Neural crest cell (in vitro differentiated cells): ENCODE measurements at regions not wholly inside any gene's neighbourhood (a gene's known extent, or its start where the extent isn't known, plus 50 kb on each side); places are given as distances from the start of the nearest gene placed in this dataset.
A peak's percentile ranks its signal among the peaks of the same experiment; 100 is the strongest.

Experiments
- DNase-seq: peaks from one replicate; pipeline ENCODE4 v3.0.0; 2021; ENCODE audit warnings: low read depth, mixed read lengths, low spot score
- H3K27ac Mint-ChIP-seq: one replicate; pipeline ENCODE4 v1.8.0; 2021; ENCODE audit warnings: mild to moderate bottlenecking, mixed read lengths; ENCODE audit not compliant: unreplicated experiment
- H3K27me3 Mint-ChIP-seq: 2 replicates; pipeline ENCODE4 v1.8.0; 2021; ENCODE audit warnings: low read depth, mild to moderate bottlenecking, mixed read lengths
- H3K36me3 Mint-ChIP-seq: 2 replicates; pipeline ENCODE4 v1.8.0; 2021; ENCODE audit warnings: low read depth, mild to moderate bottlenecking, mixed read lengths
- H3K4me1 Mint-ChIP-seq: 2 replicates; pipeline ENCODE4 v1.8.0; 2021; ENCODE audit warnings: mixed read lengths
- H3K4me3 Mint-ChIP-seq: one replicate; pipeline ENCODE4 v1.8.0; 2021; ENCODE audit warnings: mild to moderate bottlenecking, mixed read lengths
- H3K9me3 Mint-ChIP-seq: 2 replicates; pipeline ENCODE4 v1.8.0; 2021; ENCODE audit warnings: mixed read lengths
- CTCF ChIP-seq: fragments of 200-600 bp; sonication (generic); conservative IDR thresholded peaks from 2 replicates; pipeline ENCODE4 v1.5.0; 2021; ENCODE audit warnings: antibody characterized with exemption, mild to moderate bottlenecking

- peaks cover 39% of the 10 kb centered on the region for H3K4me1 Mint-ChIP-seq
- no peak for DNase-seq
- no peaks in the 10 kb centered on the region for H3K27me3 Mint-ChIP-seq
- no peak for TF ChIP-seq CTCF
- no peaks in the 10 kb centered on the region for H3K9me3 Mint-ChIP-seq
- no peaks in the 10 kb centered on the region for H3K36me3 Mint-ChIP-seq
- H3K4me3 Mint-ChIP-seq = no peak overlapping the region
- H3K27ac Mint-ChIP-seq = peak overlapping the region; percentile 51
Measured at GRCh38 chr16:73384506-73385089, 336.7 kb upstream of the ZFHX3 start.

DNA sequence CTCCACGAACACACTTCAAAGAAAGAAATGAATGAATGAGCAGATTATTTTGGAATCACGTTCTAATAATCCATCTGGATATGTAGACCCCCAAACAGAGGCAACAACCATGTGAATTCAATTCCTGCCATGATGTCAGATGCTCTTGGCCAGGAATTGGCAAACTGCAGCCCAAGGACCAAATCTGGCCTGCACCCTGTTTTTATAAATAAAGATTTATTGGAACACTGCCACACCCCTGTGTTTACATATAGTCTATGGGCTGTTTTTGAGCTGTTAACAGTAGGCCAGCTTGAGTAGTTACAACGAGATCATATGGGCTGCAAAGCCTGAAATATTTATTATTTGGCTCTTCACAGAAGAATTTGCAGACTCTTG lies 336.0 kb upstream of the ZFHX3 start:
- no peak for TF ChIP-seq CTCF
- H3K4me3 Mint-ChIP-seq = peak overlapping the region; percentile 62
- H3K36me3 Mint-ChIP-seq = no peaks in the 10 kb centered on the region
- no peak overlapping the region for H3K27ac Mint-ChIP-seq
- no peaks in the 10 kb centered on the region for H3K27me3 Mint-ChIP-seq
- no peak for DNase-seq
- H3K9me3 Mint-ChIP-seq = no peaks in the 10 kb centered on the region
- peaks cover 38% of the 10 kb centered on the region for H3K4me1 Mint-ChIP-seq

DNA sequence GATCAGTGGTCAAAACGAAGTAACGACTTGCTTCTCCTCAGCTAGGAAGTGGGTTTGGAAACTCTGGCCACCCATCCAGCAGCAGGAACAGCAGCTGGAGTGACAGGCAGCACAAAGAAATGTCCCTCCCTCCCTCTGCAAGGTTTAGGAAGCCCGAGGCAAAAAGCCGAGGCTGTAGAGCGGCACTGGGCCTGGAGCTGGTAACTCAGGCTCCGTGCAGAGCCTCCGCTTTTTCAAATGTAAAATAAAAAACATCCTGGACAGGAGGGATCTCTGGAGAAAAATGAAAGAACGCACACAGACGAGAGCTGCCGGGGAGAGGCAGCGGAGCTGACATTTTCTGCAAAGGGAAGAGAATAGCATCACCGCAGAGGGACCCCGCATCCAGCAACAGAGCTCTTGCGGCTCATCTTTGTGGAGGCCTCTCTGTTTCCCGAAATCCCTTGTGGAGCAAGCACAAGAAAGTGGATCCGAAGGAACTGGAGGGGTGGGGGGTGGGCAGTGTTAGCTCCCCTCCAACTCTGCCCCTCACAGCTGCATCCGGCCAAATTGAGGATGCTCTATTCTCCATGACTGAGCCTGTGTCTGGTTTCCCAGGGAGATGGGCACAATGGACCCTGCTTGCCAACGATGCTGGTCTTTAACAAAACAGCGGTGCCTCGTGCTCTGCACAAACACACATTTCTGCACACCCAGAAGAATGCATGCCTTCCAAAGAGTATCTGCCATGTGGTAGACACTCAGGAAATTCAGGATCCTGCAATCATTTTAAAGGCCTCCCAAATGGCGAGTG lies 335.5 kb upstream of the ZFHX3 start:
- H3K36me3 Mint-ChIP-seq = no peaks in the 10 kb centered on the region
- peak overlapping the region; percentile 62 for H3K4me3 Mint-ChIP-seq
- H3K9me3 Mint-ChIP-seq = peaks cover 3% of the 10 kb centered on the region
- DNase-seq = peak; percentile 18
- H3K27ac Mint-ChIP-seq = peak overlapping the region; percentile 97
- H3K4me1 Mint-ChIP-seq = peaks cover 33% of the 10 kb centered on the region
- H3K27me3 Mint-ChIP-seq = no peaks in the 10 kb centered on the region
- TF ChIP-seq CTCF = no peak

- no peak for TF ChIP-seq CTCF
- H3K4me1 Mint-ChIP-seq = peaks cover 13% of the 10 kb centered on the region
- no peak for DNase-seq
- peaks cover 3% of the 10 kb centered on the region for H3K9me3 Mint-ChIP-seq
- no peak overlapping the region for H3K27ac Mint-ChIP-seq
- H3K4me3 Mint-ChIP-seq = no peak overlapping the region
- H3K27me3 Mint-ChIP-seq = no peaks in the 10 kb centered on the region
- no peaks in the 10 kb centered on the region for H3K36me3 Mint-ChIP-seq
Measured at GRCh38 chr16:73378471-73378870, 330.5 kb upstream of the ZFHX3 start.

- H3K36me3 Mint-ChIP-seq = no peaks in the 10 kb centered on the region
- H3K4me1 Mint-ChIP-seq = peaks cover 16% of the 10 kb centered on the region
- H3K9me3 Mint-ChIP-seq = no peaks in the 10 kb centered on the region
- no peaks in the 10 kb centered on the region for H3K27me3 Mint-ChIP-seq
- H3K27ac Mint-ChIP-seq = peak overlapping the region; percentile 40
- no peak for DNase-seq
- TF ChIP-seq CTCF = no peak
- H3K4me3 Mint-ChIP-seq = no peak overlapping the region
Measured at GRCh38 chr16:73371584-73372319, 323.8 kb upstream of the ZFHX3 start.
